ENCODE measurements at regions not wholly inside any gene's neighbourhood (a gene's known extent, or its start where the extent isn't known, plus 50 kb on each side); places are given as distances from the start of the nearest gene placed in this dataset.

DNA sequence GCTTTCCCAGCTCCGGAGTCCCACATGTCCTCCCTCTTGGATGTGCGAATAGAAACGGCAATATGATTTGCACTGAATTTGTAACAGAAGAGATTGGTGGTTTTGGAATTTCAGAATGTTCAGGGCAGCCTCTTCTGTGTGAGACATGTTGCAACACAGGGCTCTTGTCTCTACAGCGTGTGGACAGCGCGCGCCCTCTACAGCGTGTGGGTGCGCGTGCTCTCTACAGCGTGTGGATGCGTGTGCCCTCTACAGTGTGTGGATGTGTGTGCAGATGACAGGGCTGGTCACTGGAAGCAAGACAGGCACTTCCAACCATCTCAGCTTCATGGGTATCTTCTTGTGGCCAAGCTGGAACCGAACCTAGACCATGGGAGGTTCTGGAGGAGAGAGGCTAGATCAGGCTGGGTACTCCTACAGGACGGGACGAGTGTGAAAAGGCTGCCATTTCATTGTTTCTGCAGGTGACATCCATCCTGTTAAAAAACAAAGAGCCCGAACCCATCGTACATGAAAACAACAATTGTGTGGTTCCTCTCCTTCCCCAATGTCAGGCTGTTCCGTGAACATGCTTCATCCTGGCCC is 78.4 kb downstream of the TEX29 start:
- TF ChIP-seq, protein P1, sequence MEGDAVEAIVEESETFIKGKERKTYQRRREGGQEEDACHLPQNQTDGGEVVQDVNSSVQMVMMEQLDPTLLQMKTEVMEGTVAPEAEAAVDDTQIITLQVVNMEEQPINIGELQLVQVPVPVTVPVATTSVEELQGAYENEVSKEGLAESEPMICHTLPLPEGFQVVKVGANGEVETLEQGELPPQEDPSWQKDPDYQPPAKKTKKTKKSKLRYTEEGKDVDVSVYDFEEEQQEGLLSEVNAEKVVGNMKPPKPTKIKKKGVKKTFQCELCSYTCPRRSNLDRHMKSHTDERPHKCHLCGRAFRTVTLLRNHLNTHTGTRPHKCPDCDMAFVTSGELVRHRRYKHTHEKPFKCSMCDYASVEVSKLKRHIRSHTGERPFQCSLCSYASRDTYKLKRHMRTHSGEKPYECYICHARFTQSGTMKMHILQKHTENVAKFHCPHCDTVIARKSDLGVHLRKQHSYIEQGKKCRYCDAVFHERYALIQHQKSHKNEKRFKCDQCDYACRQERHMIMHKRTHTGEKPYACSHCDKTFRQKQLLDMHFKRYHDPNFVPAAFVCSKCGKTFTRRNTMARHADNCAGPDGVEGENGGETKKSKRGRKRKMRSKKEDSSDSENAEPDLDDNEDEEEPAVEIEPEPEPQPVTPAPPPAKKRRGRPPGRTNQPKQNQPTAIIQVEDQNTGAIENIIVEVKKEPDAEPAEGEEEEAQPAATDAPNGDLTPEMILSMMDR (IDR thresholded peaks at IDR 0.05), result no peak
- no peak for TF ChIP-seq POLR2A (IDR thresholded peaks at IDR 0.05)
